Panc1 (cell line): ENCODE measurements at regions not wholly inside any gene's neighbourhood (a gene's known extent, or its start where the extent isn't known, plus 50 kb on each side); places are given as distances from the start of the nearest gene placed in this dataset.

Source experiments
- POLR2AphosphoS5 ChIP-seq: IDR thresholded peaks from 2 replicates; pipeline ENCODE4 v1.6.1; 2012; ENCODE audit warnings: mild to moderate bottlenecking, low read depth, low read length, moderate library complexity
- REST ChIP-seq, 2 experiments: IDR thresholded peaks; 2 replicates each; pipeline ENCODE4 v1.6.1; 2011 to 2012; ENCODE audit warnings: low read depth in 2 of 2, control low read depth in 1 of 2, low read length in 1 of 2, mild to moderate bottlenecking in 1 of 2, moderate library complexity in 1 of 2; ENCODE audit not compliant: insufficient read depth in 1 of 2
- SIN3A ChIP-seq: IDR thresholded peaks from 2 replicates; pipeline ENCODE4 v1.6.1; 2012; ENCODE audit warnings: low read depth, mild to moderate bottlenecking, low read length, moderate library complexity, borderline replicate concordance; ENCODE audit not compliant: insufficient read depth
- TF ChIP-seq, protein P1 (sequence below): fragments of 450-650 bp; IDR thresholded peaks from 2 replicates; pipeline ENCODE4 v1.5.1; 2017; ENCODE audit warnings: mild to moderate bottlenecking

GRCh38 chr1:238171985-238172384, 281.3 kb upstream of the ZP4 start:
- TF ChIP-seq, protein P1, sequence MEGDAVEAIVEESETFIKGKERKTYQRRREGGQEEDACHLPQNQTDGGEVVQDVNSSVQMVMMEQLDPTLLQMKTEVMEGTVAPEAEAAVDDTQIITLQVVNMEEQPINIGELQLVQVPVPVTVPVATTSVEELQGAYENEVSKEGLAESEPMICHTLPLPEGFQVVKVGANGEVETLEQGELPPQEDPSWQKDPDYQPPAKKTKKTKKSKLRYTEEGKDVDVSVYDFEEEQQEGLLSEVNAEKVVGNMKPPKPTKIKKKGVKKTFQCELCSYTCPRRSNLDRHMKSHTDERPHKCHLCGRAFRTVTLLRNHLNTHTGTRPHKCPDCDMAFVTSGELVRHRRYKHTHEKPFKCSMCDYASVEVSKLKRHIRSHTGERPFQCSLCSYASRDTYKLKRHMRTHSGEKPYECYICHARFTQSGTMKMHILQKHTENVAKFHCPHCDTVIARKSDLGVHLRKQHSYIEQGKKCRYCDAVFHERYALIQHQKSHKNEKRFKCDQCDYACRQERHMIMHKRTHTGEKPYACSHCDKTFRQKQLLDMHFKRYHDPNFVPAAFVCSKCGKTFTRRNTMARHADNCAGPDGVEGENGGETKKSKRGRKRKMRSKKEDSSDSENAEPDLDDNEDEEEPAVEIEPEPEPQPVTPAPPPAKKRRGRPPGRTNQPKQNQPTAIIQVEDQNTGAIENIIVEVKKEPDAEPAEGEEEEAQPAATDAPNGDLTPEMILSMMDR: no peak
- TF ChIP-seq SIN3A (no peak), REST (IDR thresholded peaks at IDR 0.05; ENCODE audit: insufficient read depth in 1 of 2, low read depth in 2 of 2, low read length in 1 of 2) (no peak), POLR2AphosphoS5 (no peak)
